ENCODE measurements at regions not wholly inside any gene's neighbourhood (a gene's known extent, or its start where the extent isn't known, plus 50 kb on each side); places are given as distances from the start of the nearest gene placed in this dataset.

GRCh38 chr14:98803196-98803595 is 468.8 kb downstream of the BCL11B start:
- TF ChIP-seq POLR2A (IDR thresholded peaks at IDR 0.05; ENCODE audit: low read depth, low read length) = no peak
- no peak for TF ChIP-seq POLR2AphosphoS5 (IDR thresholded peaks at IDR 0.05; ENCODE audit: insufficient read depth, low read depth, low read length)
- TF ChIP-seq EZH2 (IDR thresholded peaks at IDR 0.05; ENCODE audit: borderline replicate concordance, low read depth, low read length, severe bottlenecking) = no peak
- TF ChIP-seq CTCF (IDR thresholded peaks at IDR 0.05; ENCODE audit: extremely low read depth in 1 of 2, insufficient read depth in 1 of 2, low read depth in 1 of 2, low read length in 2 of 2) = no peak
- no peak for TF ChIP-seq MAX (IDR thresholded peaks at IDR 0.05; ENCODE audit: insufficient read depth, insufficient read length)
- TF ChIP-seq JUN (IDR thresholded peaks at IDR 0.05; ENCODE audit: borderline replicate concordance, insufficient read depth, insufficient read length, low read depth) = no peak
- TF ChIP-seq GATA2 (IDR thresholded peaks at IDR 0.05; ENCODE audit: insufficient read depth, insufficient read length, low read depth, low read length) = no peak
- TF ChIP-seq MYC (IDR thresholded peaks at IDR 0.05; ENCODE audit: low read depth, low read length) = no peak
- no peak for TF ChIP-seq FOS (IDR thresholded peaks at IDR 0.05; ENCODE audit: borderline replicate concordance, insufficient read depth, low read length)
